ENCODE measurements at regions not wholly inside any gene's neighbourhood (a gene's known extent, or its start where the extent isn't known, plus 50 kb on each side); places are given as distances from the start of the nearest gene placed in this dataset.
"Not testable (repeated sequence)": the region's sequence is repeated elsewhere in the genome, so short reads cannot be mapped to it uniquely, and the experiment has no call there.

DNA sequence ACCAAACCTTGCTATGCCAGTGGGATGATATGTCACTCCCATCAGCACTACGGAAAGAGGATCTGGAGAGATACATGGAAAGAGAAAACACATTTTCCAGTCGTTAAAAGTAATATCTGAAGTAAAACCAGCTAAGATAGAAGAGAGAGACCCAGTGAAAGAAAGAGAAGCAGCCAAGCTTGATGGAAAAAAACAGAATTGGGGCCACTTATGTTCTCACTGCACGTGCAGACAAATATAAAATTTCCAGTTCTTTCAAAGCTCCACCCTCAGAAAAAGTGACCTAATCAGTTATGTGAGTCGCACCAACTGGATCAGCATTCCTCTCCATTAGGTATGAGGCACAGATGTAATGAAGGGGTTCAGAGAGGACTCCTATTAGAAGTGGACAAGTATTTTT, 266.1 kb downstream of the MTERF1 start:
- no peak for ATAC-seq
- Mint-ChIP-seq H3K4me3 (no peak overlapping the region), H3K36me3 (ENCODE audit: low read depth) (no peaks in the 10 kb centered on the region), H3K4me1 (ENCODE audit: low read depth) (no peaks in the 10 kb centered on the region), H3K27ac (no peak overlapping the region), H3K27me3 (ENCODE audit: low read depth) (no peaks in the 10 kb centered on the region), H3K9me3 (ENCODE audit: insufficient read depth) (no peaks in the 10 kb centered on the region)
- DNase-seq = no peak
- ChIA-PET CTCF (no interaction called here), POLR2A (no interaction called here)

DNA sequence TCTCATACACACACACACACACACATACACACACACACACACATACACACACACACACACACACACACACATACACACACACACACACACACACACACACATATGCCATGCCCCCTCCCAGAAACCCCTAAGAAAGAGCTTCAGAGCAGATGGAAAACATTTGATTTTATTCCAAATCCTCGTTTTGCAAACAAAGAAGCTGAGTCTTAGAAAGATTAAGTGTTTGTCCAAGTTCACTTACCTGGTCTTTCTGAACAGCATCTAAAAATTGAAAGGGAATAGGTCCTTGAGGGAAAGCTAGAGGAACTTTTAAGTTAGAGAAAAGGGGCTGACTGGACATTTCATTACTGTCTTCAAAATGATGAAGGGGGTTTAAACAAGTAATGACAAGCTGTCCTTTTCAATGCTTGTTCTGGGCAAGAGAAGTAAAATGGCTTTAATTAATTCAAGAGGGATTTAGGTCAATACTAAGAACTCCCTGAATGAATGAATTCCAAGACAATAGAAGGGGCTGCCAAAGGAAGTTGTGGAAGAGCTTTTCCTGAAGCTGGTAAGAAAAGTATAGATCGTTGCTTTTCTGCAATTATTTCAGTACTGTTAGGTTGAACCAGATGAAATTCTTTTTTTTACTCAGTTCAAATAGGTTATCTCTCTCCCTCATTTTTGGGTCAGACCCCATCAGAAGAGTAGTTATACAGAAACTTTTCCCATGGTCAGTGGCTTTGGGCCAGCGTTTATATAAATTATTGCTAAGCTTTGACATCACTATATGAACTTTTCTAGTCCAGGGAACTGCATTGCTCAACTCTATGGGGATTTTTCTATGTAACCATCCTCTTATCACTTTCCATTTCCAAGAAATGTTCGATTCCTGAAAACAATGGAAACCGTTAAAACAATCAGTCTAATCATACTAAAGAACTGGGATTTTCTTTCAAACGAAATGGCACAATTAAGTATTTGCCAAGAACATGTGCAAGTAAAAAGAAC, 261.4 kb downstream of the MTERF1 start:
- Mint-ChIP-seq H3K27me3 (ENCODE audit: low read depth) (no peaks in the 10 kb centered on the region), H3K27ac (no peak overlapping the region), H3K36me3 (ENCODE audit: low read depth) (no peaks in the 10 kb centered on the region), H3K4me1 (ENCODE audit: low read depth) (no peaks in the 10 kb centered on the region), H3K9me3 (ENCODE audit: insufficient read depth) (no peaks in the 10 kb centered on the region), H3K4me3 (no peak overlapping the region)
- POLR2A ChIA-PET = no interaction called here
- ATAC-seq = no peak
- no peak for DNase-seq
- CTCF ChIA-PET = no interaction called here

DNA sequence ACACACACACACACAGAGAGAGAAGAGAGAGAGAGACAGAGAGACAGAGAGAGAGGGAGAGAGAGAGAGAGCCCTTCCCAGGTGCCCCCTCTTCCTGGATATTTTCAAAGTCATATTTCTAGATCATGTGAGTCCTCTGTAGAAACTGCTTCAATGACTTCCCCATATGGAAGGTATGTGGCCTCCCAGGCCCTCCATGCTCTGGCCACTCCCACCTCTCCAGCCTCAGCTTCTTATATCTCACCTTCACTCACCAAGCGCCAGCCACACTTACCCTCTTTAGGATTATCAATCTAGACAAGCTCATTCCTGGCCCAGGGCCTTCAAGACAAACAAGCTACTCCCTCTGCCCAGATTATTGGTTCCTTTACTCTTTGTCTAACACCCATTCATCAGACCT, 259.7 kb downstream of the MTERF1 start:
- ChIA-PET POLR2A (no interaction called here), CTCF (no interaction called here)
- Mint-ChIP-seq H3K9me3 (ENCODE audit: insufficient read depth) (no peaks in the 10 kb centered on the region), H3K4me3 (no peak overlapping the region), H3K27me3 (ENCODE audit: low read depth) (no peaks in the 10 kb centered on the region), H3K4me1 (ENCODE audit: low read depth) (no peaks in the 10 kb centered on the region), H3K36me3 (ENCODE audit: low read depth) (no peaks in the 10 kb centered on the region), H3K27ac (no peak overlapping the region)
- no peak for DNase-seq
- ATAC-seq = no peak

- DNase-seq; H3K4me1 Mint-ChIP-seq (ENCODE audit: low read depth); H3K36me3 Mint-ChIP-seq (ENCODE audit: low read depth); H3K4me3 Mint-ChIP-seq; H3K9me3 Mint-ChIP-seq (ENCODE audit: insufficient read depth); CTCF ChIA-PET; ATAC-seq; H3K27ac Mint-ChIP-seq; POLR2A ChIA-PET; H3K27me3 Mint-ChIP-seq (ENCODE audit: low read depth): not testable (repeated sequence)
Observed at GRCh38 chr7:91627324-91627723, 253.2 kb downstream of the MTERF1 start.

DNA sequence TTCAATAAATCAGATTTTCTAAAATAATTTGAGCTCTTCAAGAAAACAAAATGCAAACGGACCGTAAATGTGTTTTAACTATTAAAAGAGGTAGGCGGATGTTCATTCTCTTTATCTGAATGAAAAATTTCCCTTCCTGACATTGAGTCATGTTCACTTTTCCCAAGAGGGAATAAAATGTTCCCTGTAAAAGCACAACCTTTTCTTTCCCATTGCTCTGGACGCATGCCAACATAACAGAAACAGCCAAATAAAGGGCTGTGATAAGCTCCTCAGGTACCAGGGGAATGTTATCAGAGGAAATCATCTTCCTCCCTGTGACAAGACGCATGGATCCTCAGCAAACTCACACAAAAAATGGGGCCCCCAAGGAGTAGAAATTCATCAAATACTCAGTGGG, 251.8 kb downstream of the MTERF1 start:
- H3K27ac Mint-ChIP-seq = no peak overlapping the region

DNA sequence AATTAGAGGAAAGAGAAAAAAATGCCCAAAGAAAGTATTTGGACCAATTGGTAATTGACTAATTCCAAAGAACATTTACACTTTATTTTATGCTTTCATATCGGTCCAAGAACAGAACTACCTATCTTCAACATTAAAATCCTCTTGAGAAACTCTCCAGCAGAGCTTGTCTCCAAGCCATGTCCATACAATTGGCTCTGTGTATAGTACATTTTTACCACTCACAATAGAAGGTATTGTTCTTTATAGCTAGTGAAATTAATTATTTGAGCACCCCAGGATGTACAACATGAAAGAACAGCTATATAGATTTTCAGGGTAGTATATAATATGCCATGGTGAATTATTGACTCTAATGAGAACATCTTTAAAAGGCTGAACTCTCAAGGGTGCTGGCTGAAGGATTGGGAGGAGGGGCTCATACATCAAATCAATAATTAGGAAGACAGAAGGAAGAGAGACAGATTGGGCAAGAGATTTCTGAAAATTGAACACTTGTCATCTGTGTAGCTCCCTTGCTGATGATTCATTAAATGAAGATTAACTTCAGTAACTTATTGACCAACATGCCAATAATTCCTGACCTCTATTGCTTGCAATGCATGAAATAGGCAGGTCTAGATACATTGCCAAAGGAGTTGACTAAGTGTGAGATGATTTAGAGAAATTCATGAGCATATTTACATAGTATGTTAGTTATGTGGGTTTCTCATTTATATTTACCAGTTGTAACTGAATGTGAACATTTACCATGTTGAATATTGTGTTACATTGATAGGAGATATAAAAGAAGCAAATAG, 249.7 kb downstream of the MTERF1 start:
- ATAC-seq = no peak
- DNase-seq = no peak
- no peaks in the 10 kb centered on the region for H3K36me3 Mint-ChIP-seq (ENCODE audit: low read depth)
- ChIA-PET CTCF (no interaction called here), POLR2A (no interaction called here)
- H3K4me3 Mint-ChIP-seq = no peak overlapping the region
- no peaks in the 10 kb centered on the region for H3K4me1 Mint-ChIP-seq (ENCODE audit: low read depth)
- no peaks in the 10 kb centered on the region for H3K9me3 Mint-ChIP-seq (ENCODE audit: insufficient read depth)
- no peak overlapping the region for H3K27ac Mint-ChIP-seq
- H3K27me3 Mint-ChIP-seq (ENCODE audit: low read depth) = no peaks in the 10 kb centered on the region

More for the DNA sequence above, 251.8 kb downstream of the MTERF1 start:
- CTCF ChIA-PET = no interaction called here
- Mint-ChIP-seq H3K36me3 (ENCODE audit: low read depth) (no peaks in the 10 kb centered on the region), H3K27me3 (ENCODE audit: low read depth) (no peaks in the 10 kb centered on the region), H3K9me3 (ENCODE audit: insufficient read depth) (no peaks in the 10 kb centered on the region), H3K4me1 (ENCODE audit: low read depth) (no peaks in the 10 kb centered on the region), H3K4me3 (no peak overlapping the region)
- POLR2A ChIA-PET = no interaction called here
- DNase-seq (no peak), ATAC-seq (no peak)

GRCh38 chr7:91632234-91632940, 248.1 kb downstream of the MTERF1 start:
- ChIA-PET POLR2A (no interaction called here), CTCF (no interaction called here)
- no peak for ATAC-seq
- Mint-ChIP-seq H3K4me1 (ENCODE audit: low read depth) (no peaks in the 10 kb centered on the region), H3K27ac (no peak overlapping the region), H3K4me3 (no peak overlapping the region), H3K9me3 (ENCODE audit: insufficient read depth) (no peaks in the 10 kb centered on the region), H3K36me3 (ENCODE audit: low read depth) (no peaks in the 10 kb centered on the region), H3K27me3 (ENCODE audit: low read depth) (no peaks in the 10 kb centered on the region)
- DNase-seq = no peak

DNA sequence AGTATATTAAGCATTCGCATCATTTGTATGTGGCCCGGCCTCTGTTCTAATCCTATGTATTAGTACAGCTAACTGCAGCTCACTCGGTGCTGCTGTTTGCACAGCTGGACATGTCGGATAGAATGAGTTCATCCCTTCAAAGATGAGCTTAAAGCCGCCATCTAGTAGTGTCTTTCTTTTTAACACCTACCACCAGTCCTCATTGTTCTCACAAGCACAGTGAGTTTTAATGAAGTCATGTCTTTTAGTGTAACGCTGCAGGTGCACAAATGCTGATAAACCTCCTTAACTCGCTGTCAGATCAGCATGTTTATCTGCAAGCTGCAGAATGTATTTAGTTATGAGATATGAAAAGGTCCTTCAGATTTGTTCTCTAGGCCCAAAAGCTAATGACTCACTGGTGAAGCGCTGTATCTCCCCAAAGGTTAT, 247.5 kb downstream of the MTERF1 start:
- CTCF ChIA-PET = no interaction called here
- Mint-ChIP-seq H3K27me3 (ENCODE audit: low read depth) (no peaks in the 10 kb centered on the region), H3K9me3 (ENCODE audit: insufficient read depth) (no peaks in the 10 kb centered on the region), H3K4me1 (ENCODE audit: low read depth) (no peaks in the 10 kb centered on the region), H3K27ac (no peak overlapping the region), H3K36me3 (ENCODE audit: low read depth) (no peaks in the 10 kb centered on the region), H3K4me3 (no peak overlapping the region)
- DNase-seq (no peak), ATAC-seq (no peak)
- POLR2A ChIA-PET = no interaction called here

- POLR2A ChIA-PET = no interaction called here
- H3K4me3 Mint-ChIP-seq = no peak overlapping the region
- DNase-seq (no peak), ATAC-seq (no peak)
- no peaks in the 10 kb centered on the region for H3K9me3 Mint-ChIP-seq (ENCODE audit: insufficient read depth)
- CTCF ChIA-PET = no interaction called here
- no peaks in the 10 kb centered on the region for H3K27me3 Mint-ChIP-seq (ENCODE audit: low read depth)
- no peaks in the 10 kb centered on the region for H3K36me3 Mint-ChIP-seq (ENCODE audit: low read depth)
- H3K4me1 Mint-ChIP-seq (ENCODE audit: low read depth) = no peaks in the 10 kb centered on the region
- H3K27ac Mint-ChIP-seq = no peak overlapping the region
Observed at GRCh38 chr7:91634485-91635177, 245.9 kb downstream of the MTERF1 start.

DNA sequence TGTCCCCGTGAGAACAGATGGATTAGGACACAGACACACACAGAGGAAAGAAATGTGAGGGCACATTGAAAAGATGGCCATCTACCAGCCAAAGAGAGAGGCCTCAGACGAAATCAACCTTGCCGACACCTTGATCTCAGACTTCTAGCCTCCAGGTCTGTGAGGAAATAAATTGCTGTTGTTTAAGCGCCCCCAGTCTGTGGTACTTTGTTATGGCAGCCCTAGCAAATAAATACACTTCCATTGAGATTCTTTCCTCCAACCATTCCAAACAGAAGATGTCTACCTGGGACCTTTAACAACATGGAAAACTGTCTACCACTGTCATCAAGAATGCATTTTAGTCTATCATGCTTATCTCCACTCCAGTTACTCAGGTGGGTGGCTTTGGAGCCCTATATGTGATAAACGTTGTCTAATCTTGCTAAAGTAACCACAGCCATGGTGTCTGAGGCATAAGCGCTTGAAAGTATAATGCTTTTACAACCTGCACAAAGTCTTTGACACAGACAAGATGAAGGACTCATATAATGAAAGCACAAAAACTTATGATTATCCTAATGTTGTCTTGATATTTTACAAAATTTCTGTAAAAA, 244.3 kb downstream of the MTERF1 start:
- DNase-seq = no peak
- ATAC-seq = no peak

DNA sequence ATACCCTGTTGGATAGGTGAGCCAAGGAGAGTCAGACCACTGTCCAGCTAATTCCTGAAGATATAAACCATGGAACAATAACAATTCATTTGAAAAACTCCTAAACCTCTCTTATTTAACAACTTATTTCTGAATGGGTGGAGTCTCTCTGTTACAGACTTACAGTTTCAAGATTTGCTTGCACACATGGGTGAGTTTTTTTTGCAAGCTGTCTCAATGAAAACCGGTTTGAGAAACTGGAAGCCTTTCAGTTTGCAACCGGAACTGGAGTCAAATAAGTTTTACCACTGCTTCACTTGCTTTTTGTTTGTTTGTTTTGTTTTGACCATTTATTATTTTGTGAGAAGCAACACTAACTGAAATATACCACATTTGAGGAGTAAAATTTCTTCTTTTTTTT, 243.8 kb downstream of the MTERF1 start:
- Mint-ChIP-seq H3K4me1 (ENCODE audit: low read depth) (no peaks in the 10 kb centered on the region), H3K27ac (no peak overlapping the region), H3K9me3 (ENCODE audit: insufficient read depth) (no peaks in the 10 kb centered on the region), H3K36me3 (ENCODE audit: low read depth) (no peaks in the 10 kb centered on the region), H3K27me3 (ENCODE audit: low read depth) (no peaks in the 10 kb centered on the region), H3K4me3 (no peak overlapping the region)
- ChIA-PET POLR2A (no interaction called here), CTCF (no interaction called here)
- ATAC-seq (no peak), DNase-seq (no peak)

More for the DNA sequence above, 244.3 kb downstream of the MTERF1 start:
- Mint-ChIP-seq H3K4me1 (ENCODE audit: low read depth) (no peaks in the 10 kb centered on the region), H3K4me3 (no peak overlapping the region), H3K27ac (no peak overlapping the region), H3K36me3 (ENCODE audit: low read depth) (no peaks in the 10 kb centered on the region), H3K9me3 (ENCODE audit: insufficient read depth) (no peaks in the 10 kb centered on the region), H3K27me3 (ENCODE audit: low read depth) (no peaks in the 10 kb centered on the region)
- ChIA-PET CTCF (no interaction called here), POLR2A (no interaction called here)

All from activated CD8-positive, alpha-beta T cell treated with anti-CD3 and anti-CD28 coated beads, Interleukin-2, amount 10 ng/mL, durations not matched to agents 7 days and 5 days (primary cell).